Inflammatory macrophage treated with lipopolysaccharide for 1 hour (primary cell): ENCODE measurements at regions not wholly inside any gene's neighbourhood (a gene's known extent, or its start where the extent isn't known, plus 50 kb on each side); places are given as distances from the start of the nearest gene placed in this dataset.

Source experiments
- DNase-seq, 2 donors: peaks; one replicate each; pipeline ENCODE4 v3.0.0-alpha.2; 2020 to 2022

DNA sequence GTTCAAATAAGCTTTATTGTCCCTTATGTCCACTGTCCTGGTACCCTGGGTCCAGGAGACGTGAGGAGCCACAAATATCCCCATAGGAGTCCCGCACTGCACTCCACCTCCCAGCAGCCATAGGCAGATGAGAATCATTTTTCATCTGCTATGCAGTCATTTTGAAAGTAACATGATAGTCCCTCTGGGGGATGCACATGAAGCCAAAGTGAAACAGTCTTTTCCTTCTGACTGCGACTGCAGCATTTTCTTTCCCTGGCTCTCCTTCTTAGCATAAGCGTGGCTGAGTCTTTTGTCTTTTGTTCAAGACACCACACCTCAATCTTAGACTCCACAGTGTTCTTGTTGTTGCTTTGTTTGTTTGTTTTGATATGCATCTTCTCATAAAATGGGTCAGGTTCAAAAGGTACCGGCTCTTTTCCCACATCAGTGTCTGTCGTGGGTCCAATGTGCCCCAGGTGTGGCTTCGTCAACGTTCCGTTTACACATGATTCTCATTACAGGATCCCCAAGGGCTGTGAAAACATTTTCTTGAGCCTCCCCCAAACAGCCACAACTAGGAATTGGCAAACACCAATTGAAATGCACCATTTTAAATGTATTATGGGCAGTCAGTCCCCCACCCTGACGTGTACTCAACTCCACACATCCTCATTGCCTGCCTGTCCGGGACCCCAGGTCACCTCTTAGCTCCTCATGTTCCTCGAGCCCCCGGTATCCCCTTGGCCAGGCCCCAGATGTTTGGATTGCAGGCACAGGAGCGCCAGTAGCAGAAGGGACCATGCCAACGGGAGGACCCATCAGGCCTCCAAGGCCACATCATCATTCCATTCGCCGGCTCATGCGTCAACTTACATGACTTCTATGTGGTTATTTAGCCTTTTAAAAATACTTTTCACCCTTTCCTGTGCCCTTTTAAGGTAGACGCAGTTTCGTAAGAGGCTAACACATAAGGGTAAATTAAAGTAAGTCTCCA lies 237.8 kb upstream of the DAPK1 start:
- DNase-seq = no peak

DNA sequence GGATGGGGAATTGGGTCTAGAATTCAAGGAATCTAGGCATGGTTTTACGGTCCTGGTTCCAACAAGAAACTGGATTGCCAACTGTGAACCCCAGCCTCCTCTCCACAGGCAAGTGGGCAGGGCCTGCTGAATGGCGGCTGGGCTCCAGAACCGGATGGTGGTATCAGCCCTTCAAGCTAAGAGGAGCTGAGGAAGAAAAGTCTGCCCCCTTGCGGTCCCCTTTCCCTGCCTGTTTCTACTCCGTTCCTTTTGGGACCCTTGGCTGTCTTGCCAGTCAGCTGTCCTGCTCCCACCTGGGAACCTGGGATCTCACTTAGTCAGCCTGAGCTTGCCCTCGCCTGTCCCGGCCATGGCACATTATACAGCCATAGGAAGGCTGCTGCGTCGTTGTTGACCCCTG lies 234.4 kb upstream of the DAPK1 start:
- DNase-seq = no peak

DNA sequence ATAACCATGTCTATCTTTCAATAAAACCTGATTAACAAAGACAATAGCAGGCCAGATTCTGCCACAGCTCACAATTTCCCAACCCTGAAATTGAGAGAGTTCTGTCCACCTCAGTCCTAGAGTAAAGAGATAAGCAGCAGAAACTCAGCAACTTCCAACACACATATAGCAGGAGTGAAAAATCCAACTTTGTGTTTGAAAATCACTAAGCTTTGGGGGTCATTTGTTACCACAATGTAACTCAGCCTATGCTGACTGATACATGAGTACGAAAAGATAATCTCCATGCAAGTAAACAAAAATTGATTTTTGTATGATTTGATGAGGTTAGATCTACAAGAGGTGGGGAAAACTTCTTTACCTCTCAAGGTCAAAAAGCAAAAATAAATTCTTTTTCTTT lies 231.0 kb upstream of the DAPK1 start:
- DNase-seq = no peak

DNA sequence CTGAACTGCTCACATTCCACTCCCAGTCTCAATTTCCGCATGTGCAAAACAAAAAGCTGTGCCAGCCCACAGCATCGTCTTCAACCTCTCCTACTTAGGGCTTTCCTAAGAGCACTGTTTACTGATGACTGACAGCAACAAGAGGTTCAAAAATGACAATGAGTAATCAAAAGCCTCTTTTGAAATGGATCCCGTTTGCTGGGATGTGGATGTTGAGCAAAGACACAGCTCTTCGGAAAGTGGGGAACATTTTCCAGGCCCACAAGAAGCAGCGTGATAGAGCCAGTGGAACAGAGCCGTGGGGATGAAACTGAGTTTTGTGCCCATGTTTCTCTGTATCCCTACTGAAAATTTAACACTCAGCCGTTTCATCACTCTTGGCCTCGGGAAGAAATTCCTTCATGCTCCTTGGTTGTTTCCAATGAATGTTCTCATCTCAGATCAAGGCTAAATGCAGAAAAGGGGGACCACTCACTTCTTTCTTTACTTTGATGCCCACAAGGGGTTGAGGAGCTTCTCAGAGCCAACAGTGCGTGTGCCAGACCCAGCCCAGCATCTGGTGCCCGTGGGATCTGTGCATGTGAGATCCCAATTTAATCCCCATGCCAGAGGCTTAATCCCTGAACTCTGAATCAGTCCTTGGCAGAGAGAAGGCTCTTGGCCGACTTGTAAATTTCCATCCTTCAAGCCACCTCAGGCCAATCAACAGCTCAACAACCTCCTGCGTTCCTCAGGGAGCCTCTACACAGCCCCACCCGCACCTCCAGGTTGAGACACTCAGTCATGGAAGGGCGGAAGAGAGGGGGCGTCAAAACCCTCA lies 230.2 kb upstream of the DAPK1 start:
- no peak for DNase-seq

DNA sequence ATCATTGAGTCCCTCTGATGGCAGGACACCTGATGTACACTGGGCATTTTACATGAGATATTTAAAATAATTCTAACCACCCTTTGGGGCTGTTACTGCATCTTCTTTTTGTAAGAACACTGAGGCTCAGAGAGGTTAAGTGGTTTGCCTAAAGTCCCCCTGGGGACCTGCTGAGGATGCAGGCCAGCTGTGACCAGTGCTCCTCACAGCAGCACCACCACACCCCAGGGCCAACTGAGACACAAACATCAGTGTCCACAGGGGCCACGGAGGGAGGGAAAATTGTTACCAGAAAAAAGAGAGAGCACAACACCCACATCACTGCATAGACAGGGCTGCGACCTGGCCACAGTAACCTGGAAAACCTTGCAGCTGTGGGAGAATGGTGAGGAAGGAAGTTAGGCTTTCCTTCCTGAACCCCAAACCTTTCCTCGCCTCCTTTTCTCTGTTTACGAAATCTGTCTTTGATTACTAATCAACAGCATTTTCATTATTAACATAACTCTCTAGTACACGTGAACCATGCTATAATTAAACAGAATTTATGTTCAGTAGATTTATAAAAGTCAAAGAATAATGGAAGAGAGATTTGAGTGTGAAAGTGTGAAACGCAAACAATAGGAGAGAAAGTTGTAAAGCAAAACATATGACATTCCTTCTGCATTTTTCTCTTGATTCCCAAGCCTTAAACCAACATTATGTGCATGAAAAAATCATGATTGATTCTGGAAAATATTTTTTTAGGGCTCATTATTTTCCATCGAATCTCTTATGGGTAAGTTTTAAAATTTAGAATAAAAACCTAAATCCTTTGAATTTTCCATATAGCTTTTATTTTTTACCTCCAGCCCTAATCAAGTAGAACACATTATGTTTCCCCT lies 228.1 kb upstream of the DAPK1 start:
- no peak for DNase-seq

DNA sequence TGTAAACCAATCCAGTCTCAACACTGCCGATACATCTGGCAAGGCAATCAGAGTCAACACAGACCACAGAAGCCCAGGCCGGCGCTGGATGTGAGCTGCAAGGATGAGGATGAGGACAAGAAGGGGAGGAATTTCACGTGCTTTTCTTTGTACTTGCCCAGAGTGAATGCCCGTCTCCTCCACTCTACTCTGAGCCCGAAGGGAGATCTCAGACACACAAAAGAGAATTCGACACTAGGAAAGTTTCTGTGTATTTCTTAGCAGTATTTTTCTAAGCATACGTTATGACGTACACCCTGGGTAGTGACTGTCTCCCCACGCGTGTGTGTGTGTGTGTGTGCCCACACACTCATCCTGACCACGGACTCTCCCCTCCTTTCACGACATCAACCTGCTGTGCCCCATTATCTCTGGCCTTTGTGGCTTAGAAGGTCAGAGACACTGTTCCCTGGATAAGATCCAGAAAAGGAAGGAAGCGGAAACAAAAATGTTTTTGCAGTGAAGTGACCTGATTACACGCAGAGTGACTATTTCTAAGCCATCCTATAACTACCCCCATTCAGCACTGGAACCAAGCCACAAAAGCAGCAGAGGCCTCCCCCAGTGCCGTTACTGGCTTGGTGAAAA lies 227.3 kb upstream of the DAPK1 start:
- no peak for DNase-seq

DNA sequence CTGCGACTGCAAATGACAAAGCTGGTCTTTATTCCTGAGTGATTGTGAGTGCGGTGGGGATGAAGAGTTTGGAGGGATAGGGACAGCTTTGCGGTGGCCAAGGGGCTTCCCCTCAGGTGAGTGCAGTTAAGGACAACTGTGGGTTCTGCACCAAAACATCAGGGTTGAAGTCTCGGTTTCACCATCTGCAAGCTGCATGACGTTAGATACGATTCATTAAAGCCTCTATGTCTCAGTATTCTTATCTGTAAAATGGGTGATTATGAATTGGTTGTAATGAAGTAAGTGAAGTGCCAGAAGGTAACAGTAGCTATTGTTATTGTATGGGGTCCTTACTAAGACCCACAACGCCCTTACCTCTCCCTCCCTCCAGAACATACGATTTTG lies 226.8 kb upstream of the DAPK1 start:
- no peak for DNase-seq

DNA sequence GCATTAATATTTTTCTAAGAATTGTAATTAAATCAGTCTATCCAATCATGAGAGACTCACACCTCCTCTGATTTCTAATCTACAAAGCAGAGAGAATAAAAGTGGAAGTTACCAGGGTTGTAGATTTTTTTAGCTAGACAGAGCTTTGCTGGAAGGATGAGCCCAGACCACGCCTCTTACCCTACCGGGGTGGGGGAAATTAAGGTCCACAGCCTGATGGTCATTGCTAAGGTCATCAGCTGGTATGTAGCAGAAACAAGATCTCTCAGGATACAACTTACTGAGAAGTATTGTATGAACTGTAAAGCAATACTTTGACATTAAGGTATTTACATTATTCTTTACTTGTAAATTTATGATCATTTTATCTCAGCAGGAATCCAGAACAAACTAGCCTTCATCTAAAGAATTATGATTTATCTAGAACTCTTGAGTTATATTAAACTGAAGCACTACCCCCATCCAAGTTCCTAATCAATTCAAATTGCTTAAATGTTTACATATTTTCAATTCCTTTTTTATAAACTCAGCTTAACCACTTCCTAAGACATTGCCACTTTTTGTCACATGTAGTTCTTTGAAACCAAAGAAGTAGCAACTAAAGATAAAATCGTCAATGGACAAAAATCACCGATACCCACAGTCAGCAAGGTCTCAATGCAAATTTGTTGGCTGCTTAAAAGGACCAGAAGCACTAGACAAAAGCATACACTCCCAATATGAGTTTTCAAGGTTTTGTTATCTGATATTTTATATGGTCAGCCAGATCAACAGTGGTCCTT lies 225.8 kb upstream of the DAPK1 start:
- no peak for DNase-seq

DNA sequence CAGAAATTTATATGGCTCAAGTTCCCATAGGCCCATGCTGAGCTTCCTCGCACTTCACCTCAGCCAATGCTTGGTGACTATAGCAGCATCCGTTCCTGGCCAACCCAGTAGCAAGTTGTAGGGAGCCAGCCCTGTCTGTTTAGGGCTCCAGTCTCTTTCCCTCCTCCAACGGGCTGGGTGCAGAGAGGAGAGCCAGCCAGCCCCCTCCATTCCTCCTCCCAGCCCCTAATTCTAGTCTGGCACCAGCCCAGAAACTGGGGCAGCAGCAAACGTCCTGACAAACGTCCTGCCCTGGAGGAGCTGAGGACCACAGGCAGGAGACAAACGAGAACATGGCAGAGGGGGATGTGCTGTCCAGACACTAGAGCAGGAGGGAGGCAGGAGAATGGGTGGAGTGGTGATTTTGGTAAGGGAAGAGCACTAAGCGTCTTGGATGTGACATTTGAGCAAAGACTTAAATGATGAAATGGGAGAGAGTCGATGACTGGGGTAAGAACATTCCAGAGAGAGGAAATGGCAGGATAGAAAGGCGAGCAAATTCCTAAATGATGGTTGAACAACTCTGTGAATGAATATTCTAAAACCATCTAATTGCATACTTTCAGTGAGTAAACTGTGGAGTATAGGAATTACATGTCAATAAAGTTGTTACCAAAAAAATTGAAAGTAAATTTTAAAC lies 222.5 kb upstream of the DAPK1 start:
- no peak for DNase-seq

DNA sequence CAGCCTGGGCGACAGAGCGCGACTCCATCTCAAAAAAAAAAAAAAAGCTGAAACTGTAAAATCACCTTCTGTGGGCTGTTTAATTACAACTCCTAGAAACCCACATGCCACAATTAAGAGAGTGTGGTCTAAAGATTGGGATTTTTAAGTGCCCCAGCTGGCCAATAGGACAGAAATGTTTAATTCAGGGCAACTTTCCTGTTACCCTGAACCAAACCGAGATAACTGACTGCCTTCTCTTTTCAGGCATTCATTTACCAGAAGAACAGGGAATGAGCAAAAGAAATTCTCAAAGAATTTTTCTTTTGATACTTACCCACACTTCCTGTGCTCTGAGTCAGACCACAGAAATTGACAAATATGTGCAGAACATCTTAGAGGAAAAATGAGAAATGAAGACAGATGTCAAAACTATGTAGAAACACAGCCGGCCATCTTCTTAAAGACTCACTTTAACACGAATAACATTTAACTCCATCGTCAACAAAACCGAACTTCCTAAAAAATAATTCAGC lies 221.3 kb upstream of the DAPK1 start:
- DNase-seq = no peak

DNA sequence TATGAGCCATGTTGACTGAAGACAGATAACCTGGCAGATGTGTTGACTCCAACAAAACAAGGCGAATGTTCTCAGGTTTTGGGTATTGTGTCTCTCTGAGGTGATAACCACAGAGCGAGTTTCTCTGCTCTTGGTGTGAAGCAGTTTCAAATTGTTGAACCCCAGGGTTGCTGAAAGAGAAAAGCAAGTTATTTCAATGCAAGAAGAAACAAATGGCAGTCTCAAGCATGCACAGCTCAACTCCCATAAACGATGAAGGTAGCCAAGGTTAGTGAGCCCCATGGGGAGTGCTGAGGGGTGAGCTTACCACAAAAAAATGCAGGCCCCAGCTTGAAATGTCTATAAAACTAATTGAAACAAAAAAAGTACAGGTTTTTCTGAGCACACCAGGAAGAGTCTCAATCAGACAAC lies 220.8 kb upstream of the DAPK1 start:
- no peak for DNase-seq

DNA sequence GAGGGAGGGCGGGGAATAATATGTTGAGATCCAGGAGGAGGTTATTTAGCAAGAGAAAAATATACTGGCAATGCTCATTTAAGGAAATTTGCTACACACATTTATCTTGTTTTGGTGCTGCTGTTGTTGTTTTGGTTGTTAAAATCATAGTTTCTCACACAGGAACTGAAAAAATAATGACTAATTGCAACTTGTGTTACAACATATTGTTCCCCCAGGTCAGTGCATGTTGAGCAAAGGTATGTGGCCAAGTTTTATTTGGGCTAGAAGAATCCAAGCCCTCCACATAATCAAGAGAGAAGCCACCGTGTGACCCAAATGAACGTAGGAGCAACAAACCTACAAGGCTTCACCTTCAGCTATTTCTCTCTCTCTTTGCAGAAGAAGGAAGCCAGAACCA lies 220.3 kb upstream of the DAPK1 start:
- no peak for DNase-seq

DNA sequence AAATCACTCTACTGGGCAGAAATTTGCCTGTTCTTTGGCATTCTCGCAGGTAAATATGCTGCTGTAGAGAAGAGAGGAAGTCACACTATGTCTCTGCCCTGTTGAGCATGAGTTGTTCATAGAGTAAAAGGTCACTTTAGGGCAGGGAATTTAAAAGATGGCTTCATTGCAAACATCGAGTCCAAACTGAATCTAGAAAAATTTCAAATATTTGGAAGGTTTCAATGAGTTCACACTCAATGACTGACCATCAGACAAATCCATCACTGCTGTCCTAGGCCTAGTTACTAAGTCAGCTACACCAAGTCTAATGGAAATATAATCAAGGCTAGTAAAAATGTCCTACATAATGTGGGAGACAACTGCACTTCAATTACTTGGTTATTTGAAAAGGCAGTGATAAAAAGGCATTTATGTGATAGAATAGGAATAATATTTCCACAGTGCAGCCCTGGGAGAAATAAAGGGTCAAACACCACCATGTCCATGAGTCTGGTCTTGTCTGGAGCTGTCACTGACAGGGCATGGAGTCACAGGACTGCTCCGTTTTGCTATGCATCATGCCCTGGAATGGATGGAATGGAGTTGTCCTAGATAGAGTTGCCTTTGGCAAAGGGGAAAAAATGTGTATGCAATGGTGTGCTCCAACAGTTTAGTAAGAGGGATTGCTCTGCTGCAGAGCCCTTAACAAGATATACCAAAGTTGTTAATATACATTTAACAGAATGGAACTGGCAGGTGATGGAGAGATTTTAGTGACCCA lies 218.5 kb upstream of the DAPK1 start:
- DNase-seq = no peak

DNA sequence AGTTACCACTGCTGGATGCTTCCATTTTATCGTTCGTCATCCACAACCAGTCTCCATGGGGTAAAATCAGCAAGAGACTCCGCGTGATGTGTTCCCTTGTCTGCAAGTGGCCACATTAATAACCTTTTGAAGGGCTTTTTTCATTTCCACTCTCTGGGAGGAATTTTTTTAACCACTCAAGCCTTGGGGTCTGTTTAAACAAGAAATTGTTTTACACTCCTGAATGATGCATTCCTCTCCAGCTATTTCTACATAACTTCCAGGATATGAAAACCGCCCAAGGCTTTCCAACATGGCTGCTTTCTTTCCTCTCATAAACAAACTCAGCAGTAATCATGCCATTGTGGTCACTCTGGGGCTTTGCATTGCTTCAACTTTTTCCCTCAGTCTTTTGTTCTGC lies 217.2 kb upstream of the DAPK1 start:
- no peak for DNase-seq

DNA sequence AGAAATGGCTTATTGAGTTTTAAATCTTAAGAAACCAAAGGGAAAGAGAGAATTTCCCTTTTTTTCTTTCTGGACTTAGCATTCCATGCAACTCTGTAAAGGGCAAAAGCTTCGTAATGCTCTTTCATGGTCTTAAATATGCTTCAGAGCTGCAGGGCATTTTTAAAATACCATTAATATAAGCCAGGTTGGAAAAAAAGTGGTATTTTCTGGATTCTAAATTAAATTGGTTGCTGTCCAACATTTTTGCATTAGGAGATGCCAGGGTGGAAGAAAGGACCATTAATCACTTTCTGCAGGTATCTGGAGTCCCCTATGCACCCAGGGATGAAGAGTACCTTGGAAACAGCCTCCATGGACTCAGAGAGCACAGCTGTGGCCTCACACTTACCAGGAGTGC lies 215.1 kb upstream of the DAPK1 start:
- DNase-seq = no peak

DNA sequence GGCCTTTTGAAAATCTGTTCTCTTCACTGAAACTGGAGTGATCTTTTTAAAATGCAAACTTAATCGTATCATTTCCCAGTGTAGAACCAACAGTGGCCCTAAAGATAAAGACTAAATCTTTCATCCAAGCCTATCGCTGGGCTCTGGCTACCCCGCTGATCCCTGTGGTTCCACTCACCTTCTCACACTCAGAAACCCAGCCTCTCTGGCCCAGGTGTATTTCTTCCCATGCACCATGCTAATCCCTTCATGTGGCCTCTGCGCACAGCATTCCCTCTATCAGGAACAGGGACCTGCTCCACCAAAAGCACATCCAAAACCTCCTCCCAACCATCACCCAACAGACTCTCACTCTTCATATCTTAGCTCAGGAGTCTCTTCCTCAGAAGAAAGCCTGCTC lies 214.1 kb upstream of the DAPK1 start:
- DNase-seq = no peak

DNA sequence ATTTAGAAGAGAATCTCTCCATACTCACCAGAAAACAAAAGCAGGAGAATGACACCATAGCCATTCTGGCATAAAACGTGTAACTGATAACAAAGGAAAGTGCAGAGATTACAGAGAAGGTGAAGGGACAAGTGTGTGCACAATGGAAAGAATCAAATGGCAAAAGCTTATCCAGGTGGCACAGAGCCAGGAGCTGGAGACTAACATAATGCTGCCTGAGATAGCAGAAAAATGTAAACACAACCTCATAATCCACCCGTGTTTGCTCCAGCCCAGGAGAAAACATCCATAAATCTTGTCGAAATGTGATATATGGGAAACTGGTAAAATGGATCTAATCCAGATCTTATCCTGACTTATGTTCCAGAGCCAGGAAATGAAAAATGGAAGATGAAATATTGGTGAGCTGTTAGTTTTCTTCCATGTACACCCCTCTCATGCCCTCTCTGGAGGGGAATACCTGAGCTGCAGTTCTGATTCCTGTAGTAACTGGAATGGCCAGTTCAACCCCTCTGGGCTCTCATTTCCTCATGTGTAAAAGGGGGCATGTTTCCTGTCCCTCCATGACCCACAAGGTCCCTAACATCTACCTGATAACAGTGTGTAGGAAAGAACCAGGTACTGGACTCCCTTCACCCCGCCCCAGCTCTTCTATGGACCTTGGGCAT lies 212.3 kb upstream of the DAPK1 start:
- DNase-seq = no peak

DNA sequence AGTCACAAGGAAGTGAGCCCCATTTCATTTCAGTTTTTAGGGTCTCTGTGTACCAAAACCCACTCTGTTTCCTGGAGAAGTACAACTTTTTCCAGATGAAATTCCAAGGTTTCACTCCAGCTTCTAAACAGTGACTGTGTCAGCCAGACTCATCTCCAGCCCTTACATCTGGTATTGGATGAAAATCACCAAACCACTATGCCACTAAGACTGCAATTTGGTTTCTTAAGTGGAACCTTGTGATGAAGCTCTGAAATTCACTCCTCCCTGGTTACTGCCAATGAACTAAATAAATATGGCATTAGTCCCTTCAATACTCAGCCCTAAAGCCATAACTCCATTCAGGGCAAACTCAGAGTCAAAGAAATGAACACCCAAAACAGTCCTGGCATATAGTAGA lies 211.2 kb upstream of the DAPK1 start:
- no peak for DNase-seq

DNA sequence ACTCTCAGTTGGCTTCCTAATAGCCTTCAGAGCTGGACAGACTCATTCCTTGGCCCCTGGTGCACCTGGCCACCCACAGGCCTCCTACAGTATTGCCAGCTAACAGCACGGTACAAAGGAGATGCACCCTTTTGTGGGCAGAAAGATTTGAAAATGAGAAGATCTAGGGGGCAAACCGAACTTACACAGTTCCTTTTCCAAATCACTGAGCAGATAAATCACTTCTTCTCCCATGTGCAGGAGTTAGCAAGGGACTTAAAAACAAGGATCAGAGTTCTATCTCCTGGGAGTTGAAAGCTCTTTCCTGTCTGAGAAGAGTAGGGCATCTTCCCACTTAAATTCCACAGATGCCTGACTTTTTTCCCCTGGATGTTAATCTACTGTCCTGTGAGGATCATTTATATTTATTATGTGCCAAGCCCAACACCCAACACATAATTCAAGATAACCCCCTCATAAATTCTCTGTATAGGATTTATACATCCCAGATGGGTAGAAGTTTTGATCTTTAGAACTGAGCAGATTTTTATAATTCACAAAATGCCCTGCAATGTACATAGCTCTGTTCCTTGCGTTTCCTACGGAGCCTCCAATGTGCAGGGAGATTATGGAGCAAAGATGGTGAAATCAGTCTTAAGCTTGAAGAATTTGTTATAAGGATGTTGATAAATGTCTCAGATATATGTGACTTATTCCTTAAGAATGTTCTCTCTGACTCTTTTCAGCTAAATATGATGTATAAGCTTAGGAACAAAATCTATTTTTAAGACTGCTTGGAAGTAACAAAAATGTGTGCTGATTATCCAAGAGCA lies 207.2 kb upstream of the DAPK1 start:
- no peak for DNase-seq
